ENCODE measurements at regions not wholly inside any gene's neighbourhood (a gene's known extent, or its start where the extent isn't known, plus 50 kb on each side); places are given as distances from the start of the nearest gene placed in this dataset.
"Not testable (repeated sequence)": the region's sequence is repeated elsewhere in the genome, so short reads cannot be mapped to it uniquely, and the experiment has no call there.

- intact Hi-C loops (cut with DNase I; ENCODE audit: low total_unique reads): no loop called here
- TF ChIP-seq POLR2A (IDR thresholded peaks at IDR 0.05): no peak
- TF ChIP-seq CTCF (IDR thresholded peaks at IDR 0.05): no peak
- no peaks in the 10 kb centered on the region for H3K4me1 ChIP-seq
- no peak overlapping the region for H3K27ac ChIP-seq
- H3K36me3 ChIP-seq: no peaks in the 10 kb centered on the region
- no peak for DNase-seq
- no peak overlapping the region for H3K4me3 ChIP-seq
- no peaks in the 10 kb centered on the region for H3K27me3 ChIP-seq
- H3K9me3 ChIP-seq: no peaks in the 10 kb centered on the region
These were observed 175.7 kb upstream of the COL11A1 start for GRCh38 chr1:103283841-103284669.

GRCh38 chr1:103283371-103283770, 175.0 kb upstream of the COL11A1 start:
- Histone ChIP-seq H3K4me1 (no peaks in the 10 kb centered on the region), H3K27ac (no peak overlapping the region), H3K27me3 (no peaks in the 10 kb centered on the region), H3K36me3 (no peaks in the 10 kb centered on the region), H3K4me3 (no peak overlapping the region), H3K9me3 (no peaks in the 10 kb centered on the region)
- intact Hi-C loops (cut with DNase I; ENCODE audit: low total_unique reads): no loop called here
- no peak for TF ChIP-seq CTCF (IDR thresholded peaks at IDR 0.05)
- TF ChIP-seq POLR2A (IDR thresholded peaks at IDR 0.05): no peak
- DNase-seq: no peak

- H3K27me3 ChIP-seq: no peaks in the 10 kb centered on the region
- TF ChIP-seq POLR2A (IDR thresholded peaks at IDR 0.05) (no peak), CTCF (IDR thresholded peaks at IDR 0.05) (no peak)
- H3K27ac ChIP-seq: no peak overlapping the region
- no peak for DNase-seq
- no peaks in the 10 kb centered on the region for H3K9me3 ChIP-seq
- no peaks in the 10 kb centered on the region for H3K36me3 ChIP-seq
- H3K4me1 ChIP-seq: no peaks in the 10 kb centered on the region
- intact Hi-C loops (cut with DNase I; ENCODE audit: low total_unique reads): no loop called here
- H3K4me3 ChIP-seq: no peak overlapping the region
These were observed 167.4 kb upstream of the COL11A1 start for GRCh38 chr1:103275725-103276124.

- H3K36me3 ChIP-seq: no peaks in the 10 kb centered on the region
- intact Hi-C loops (cut with DNase I; ENCODE audit: low total_unique reads): no loop called here
- H3K4me1 ChIP-seq: no peaks in the 10 kb centered on the region
- H3K27ac ChIP-seq: no peak overlapping the region
- no peak for DNase-seq
- H3K4me3 ChIP-seq: no peak overlapping the region
- no peaks in the 10 kb centered on the region for H3K27me3 ChIP-seq
- TF ChIP-seq CTCF (IDR thresholded peaks at IDR 0.05) (no peak), POLR2A (IDR thresholded peaks at IDR 0.05) (no peak)
- no peaks in the 10 kb centered on the region for H3K9me3 ChIP-seq
These were observed 166.6 kb upstream of the COL11A1 start for GRCh38 chr1:103274886-103275285.

- intact Hi-C loops (cut with DNase I; ENCODE audit: low total_unique reads): no loop called here
- no peaks in the 10 kb centered on the region for H3K36me3 ChIP-seq
- no peaks in the 10 kb centered on the region for H3K27me3 ChIP-seq
- no peak overlapping the region for H3K27ac ChIP-seq
- H3K4me3 ChIP-seq: no peak overlapping the region
- H3K4me1 ChIP-seq: no peaks in the 10 kb centered on the region
- TF ChIP-seq POLR2A (IDR thresholded peaks at IDR 0.05) (no peak), CTCF (IDR thresholded peaks at IDR 0.05) (no peak)
- no peaks in the 10 kb centered on the region for H3K9me3 ChIP-seq
- DNase-seq: no peak
These were observed 164.8 kb upstream of the COL11A1 start for GRCh38 chr1:103273106-103273505.

- DNase-seq; H3K36me3 ChIP-seq; H3K4me3 ChIP-seq; intact Hi-C loops (cut with DNase I; ENCODE audit: low total_unique reads); H3K4me1 ChIP-seq; H3K9me3 ChIP-seq; H3K27me3 ChIP-seq; H3K27ac ChIP-seq: not testable (repeated sequence)
These were observed 163.1 kb upstream of the COL11A1 start for GRCh38 chr1:103271471-103271870.

Measured in uterus (tissue), 3 donors.